PC-9 (cell line): ENCODE measurements at regions not wholly inside any gene's neighbourhood (a gene's known extent, or its start where the extent isn't known, plus 50 kb on each side); places are given as distances from the start of the nearest gene placed in this dataset.

Source experiments
- BruUV-seq: library from RNA; stranded (reverse); fragments of 400-500 nt; replicated peaks from 2 replicates; lab custom pipeline; 2021; lab: Mats Ljungman, UMichigan
- CTCF ChIA-PET: fragments of 300-600 bp; sonication (Branson Sonifier 250); formaldehyde crosslinking; loops from one replicate; lab custom pipeline; 2022; ENCODE audit warnings: antibody characterized with exemption; lab: Charles Lee
- POLR2A ChIA-PET: fragments of 300-600 bp; sonication (Branson Sonifier 250); formaldehyde crosslinking; loops from one replicate; lab custom pipeline; 2022; ENCODE audit warnings: antibody characterized with exemption; ENCODE audit not compliant: unreplicated experiment; lab: Charles Lee
- DNase-seq, 2 experiments: peaks; one replicate each; pipeline versions ENCODE4 v3.0.0 to v3.0.0-alpha.2; 2015 to 2022; ENCODE audit warnings: mixed read lengths in 1 of 2
- H2AFZ ChIP-seq: fragments of 200-600 bp; sonication (generic); 2 replicates; pipeline ENCODE4 v1.8.1; 2017; ENCODE audit warnings: antibody characterized with exemption
- H3F3A ChIP-seq: fragments of 200-600 bp; sonication (generic); 2 replicates; pipeline ENCODE4 v1.8.1; 2017; ENCODE audit warnings: antibody characterized with exemption, mild to moderate bottlenecking, low read depth; ENCODE audit not compliant: insufficient read depth
- H3K27ac ChIP-seq: fragments of 200-600 bp; sonication (generic); 2 replicates; pipeline ENCODE4 v1.6.1; 2016; ENCODE audit warnings: mixed run types
- H3K27me3 ChIP-seq: fragments of 200-600 bp; sonication (generic); 2 replicates; pipeline ENCODE4 v1.6.1; 2016; ENCODE audit warnings: low read depth, mixed run types; ENCODE audit not compliant: insufficient read depth
- H3K36me3 ChIP-seq: fragments of 200-600 bp; sonication (generic); 2 replicates; pipeline ENCODE4 v1.6.1; 2016; ENCODE audit warnings: low read depth, mixed run types
- H3K4me1 ChIP-seq: fragments of 200-600 bp; sonication (generic); replicated peaks from 2 replicates; pipeline ENCODE4 v1.6.1; 2016; ENCODE audit warnings: mixed run types; ENCODE audit not compliant: insufficient read depth
- H3K4me2 ChIP-seq: fragments of 200-600 bp; sonication (generic); 2 replicates; pipeline ENCODE4 v1.6.1; 2017; ENCODE audit warnings: mixed run types
- H3K4me3 ChIP-seq: fragments of 200-600 bp; sonication (generic); 2 replicates; pipeline ENCODE4 v1.6.1; 2016; ENCODE audit warnings: mixed run types
- H3K79me2 ChIP-seq: fragments of 200-600 bp; sonication (generic); 2 replicates; pipeline ENCODE4 v1.6.1; 2017; ENCODE audit warnings: low read depth, mixed run types
- H3K9me2 ChIP-seq: fragments of 200-600 bp; sonication (generic); 2 replicates; pipeline ENCODE4 v1.8.1; 2017; ENCODE audit warnings: mild to moderate bottlenecking; ENCODE audit not compliant: insufficient read depth
- H3K9me3 ChIP-seq: fragments of 200-600 bp; sonication (generic); 2 replicates; pipeline ENCODE4 v1.8.1; 2016; ENCODE audit warnings: low read depth; ENCODE audit not compliant: insufficient read depth
- H4K20me1 ChIP-seq: fragments of 200-600 bp; sonication (generic); 2 replicates; pipeline ENCODE4 v1.8.1; 2017; ENCODE audit not compliant: insufficient read depth
- EZH2 ChIP-seq: fragments of 200-600 bp; sonication (generic); IDR thresholded peaks from 2 replicates; pipeline ENCODE4 v1.8.0; 2017; ENCODE audit warnings: antibody characterized with exemption, low read depth
- intact Hi-C: fragments of 100-400 bp; cut with micrococcal nuclease; formaldehyde crosslinking; loops from one replicate; pipeline ENCODE4 v1.10.0; 2022; ENCODE audit not compliant: unreplicated experiment
- TF ChIP-seq, protein P1 (sequence below): fragments of 200-600 bp; sonication (generic); conservative IDR thresholded peaks from 2 replicates; pipeline ENCODE4 v1.6.1; 2017; ENCODE audit warnings: mixed run types, antibody characterized with exemption, mild to moderate bottlenecking, moderate library complexity

DNA sequence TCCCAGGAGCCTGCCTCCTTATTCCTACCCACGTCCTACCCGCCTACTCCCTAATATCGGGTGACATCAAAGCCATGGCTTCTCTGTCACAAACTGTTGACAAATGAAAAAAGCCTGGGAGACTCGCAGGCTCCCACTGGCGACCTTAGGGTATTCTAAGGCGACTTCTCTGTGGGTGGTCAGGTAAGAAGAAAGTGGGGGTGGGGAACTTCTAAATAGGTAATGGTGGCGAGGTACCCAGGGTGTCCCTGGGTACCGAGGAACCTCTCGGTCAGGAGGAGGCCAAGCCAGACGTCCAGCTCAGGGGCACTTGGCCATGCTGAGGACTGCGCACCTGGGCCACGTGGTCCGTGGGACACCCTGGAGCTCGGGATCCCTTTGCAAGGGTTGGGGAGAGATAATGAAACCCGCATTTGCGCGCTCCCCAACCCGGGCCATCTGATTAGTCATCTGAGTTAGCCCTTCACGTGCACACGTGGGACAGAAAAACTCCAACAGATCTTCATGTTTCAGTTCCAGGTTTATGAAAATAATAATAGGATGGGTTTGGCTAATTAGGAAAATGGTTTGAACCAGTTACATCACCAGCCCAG, 78.2 kb downstream of the NR2F2 start:
- TF ChIP-seq, protein P1, sequence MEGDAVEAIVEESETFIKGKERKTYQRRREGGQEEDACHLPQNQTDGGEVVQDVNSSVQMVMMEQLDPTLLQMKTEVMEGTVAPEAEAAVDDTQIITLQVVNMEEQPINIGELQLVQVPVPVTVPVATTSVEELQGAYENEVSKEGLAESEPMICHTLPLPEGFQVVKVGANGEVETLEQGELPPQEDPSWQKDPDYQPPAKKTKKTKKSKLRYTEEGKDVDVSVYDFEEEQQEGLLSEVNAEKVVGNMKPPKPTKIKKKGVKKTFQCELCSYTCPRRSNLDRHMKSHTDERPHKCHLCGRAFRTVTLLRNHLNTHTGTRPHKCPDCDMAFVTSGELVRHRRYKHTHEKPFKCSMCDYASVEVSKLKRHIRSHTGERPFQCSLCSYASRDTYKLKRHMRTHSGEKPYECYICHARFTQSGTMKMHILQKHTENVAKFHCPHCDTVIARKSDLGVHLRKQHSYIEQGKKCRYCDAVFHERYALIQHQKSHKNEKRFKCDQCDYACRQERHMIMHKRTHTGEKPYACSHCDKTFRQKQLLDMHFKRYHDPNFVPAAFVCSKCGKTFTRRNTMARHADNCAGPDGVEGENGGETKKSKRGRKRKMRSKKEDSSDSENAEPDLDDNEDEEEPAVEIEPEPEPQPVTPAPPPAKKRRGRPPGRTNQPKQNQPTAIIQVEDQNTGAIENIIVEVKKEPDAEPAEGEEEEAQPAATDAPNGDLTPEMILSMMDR = no peak
- no peak for TF ChIP-seq EZH2
- ChIA-PET CTCF (no interaction called here), POLR2A (no interaction called here)
- no peak overlapping the region for H3K4me3 ChIP-seq
- no peaks in the 10 kb centered on the region for H3K4me1 ChIP-seq
- no peaks in the 10 kb centered on the region for H3K36me3 ChIP-seq
- peaks cover 5% of the 10 kb centered on the region; the same call in 1 of the 2 replicates for H3K27me3 ChIP-seq
- no peaks in the 10 kb centered on the region for H3K79me2 ChIP-seq
- H2AFZ ChIP-seq = no peak overlapping the region
- H4K20me1 ChIP-seq = no peaks in the 10 kb centered on the region
- H3F3A ChIP-seq = no peaks in the 10 kb centered on the region
- no peak overlapping the region for H3K27ac ChIP-seq
- DNase-seq = no peak
- BruUV-seq = no TSS peak
- no peak overlapping the region for H3K4me2 ChIP-seq
- no peaks in the 10 kb centered on the region for H3K9me3 ChIP-seq
- intact Hi-C loops = no loop called here
- H3K9me2 ChIP-seq = no peaks in the 10 kb centered on the region

DNA sequence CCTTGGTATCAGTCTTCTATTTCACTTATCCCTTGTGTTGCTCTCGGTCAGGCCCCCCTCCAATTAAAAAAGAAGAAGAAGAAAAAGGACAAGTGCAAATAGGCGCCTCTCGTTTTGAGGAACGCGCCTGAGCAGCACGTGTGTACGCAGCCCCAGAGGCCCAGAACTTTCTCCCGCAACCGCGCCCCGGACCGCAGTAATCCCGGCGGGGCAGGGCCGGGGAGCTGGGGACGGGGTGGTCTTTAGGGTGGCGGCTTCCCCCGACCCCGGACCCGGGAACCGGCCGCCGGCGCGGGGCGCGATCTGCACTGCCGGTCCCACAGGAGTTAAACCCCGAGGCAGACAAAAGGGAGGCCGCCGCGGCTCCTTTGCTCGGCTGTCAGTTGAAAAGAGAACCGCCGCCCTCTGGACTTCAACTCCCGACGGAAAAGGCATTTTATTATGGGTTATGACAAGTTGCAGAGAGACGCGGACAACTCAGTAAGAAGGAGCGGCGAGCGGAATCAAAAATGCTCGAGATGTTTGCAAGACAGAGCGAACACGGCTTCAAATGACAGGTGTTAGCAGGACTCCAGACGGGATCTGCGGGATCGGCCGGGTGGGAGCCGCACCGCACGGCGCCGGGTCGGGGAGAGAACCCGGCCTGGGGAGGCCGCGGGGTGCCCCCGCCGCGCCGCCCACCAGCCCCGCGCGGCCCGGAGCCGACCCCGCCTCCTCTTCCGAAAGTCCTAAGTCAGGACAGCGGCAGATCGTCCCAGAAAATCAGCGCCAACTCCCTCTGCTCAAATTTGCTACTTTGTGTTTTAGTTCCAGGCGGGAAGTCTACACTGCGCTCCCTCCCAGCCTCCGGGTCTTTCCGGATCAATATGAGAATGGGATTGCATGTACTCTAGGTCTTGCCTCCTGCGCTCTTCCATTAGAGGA, 79.0 kb downstream of the NR2F2 start:
- Histone ChIP-seq H2AFZ (no peak overlapping the region), H3K79me2 (no peaks in the 10 kb centered on the region), H3K9me3 (no peaks in the 10 kb centered on the region), H3K27me3 (peaks cover 5% of the 10 kb centered on the region; the same call in 1 of the 2 replicates), H4K20me1 (no peaks in the 10 kb centered on the region), H3K4me1 (no peaks in the 10 kb centered on the region), H3K27ac (no peak overlapping the region), H3K36me3 (no peaks in the 10 kb centered on the region), H3K4me2 (no peak overlapping the region), H3K4me3 (no peak overlapping the region), H3F3A (no peaks in the 10 kb centered on the region), H3K9me2 (no peaks in the 10 kb centered on the region)
- no peak for TF ChIP-seq EZH2
- TF ChIP-seq, protein P1 = no peak
- intact Hi-C loops = no loop called here
- no peak for DNase-seq
- ChIA-PET CTCF (no interaction called here), POLR2A (no interaction called here)
- BruUV-seq = no TSS peak

DNA sequence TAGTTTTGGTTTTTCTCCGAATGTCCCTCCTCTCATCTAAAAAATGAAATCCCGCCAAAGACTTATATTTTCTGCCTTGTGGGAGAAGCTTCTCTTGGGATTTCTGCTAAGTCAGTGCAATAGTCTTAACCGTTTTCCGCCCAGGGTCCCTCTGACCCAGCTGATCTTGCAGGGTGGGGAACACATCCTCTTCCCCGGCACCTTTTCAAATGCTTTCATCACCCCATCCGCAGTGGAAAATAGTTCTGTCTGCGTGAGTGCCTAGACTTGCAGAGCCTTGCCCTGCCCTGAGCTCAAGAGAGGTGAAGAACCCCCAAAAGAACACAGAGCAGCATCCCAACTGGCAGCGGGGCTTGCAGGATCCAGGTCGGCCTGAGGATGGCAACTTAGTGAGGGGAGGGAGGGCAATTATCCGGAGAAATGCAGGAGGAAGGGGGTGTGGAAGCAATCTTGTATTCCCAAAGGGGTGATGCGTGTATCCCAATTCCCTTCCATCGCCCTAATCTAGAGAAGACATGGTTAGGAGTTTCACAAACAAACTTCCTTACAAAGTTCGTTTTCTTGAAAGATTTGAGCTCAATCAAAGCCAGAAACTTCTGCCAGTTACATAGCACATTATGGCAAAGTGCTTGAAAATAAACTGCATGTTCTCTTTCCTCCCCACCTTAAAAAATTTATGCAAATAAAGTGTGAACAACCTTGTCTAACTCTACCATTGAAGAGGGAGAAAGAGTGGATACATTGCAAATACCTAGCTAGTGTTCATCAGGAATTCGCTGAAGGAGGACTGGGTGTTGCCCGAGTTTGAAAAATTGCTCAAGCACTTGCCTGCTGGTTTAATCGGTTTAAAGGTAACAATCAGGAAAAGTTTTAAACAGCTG, 79.9 kb downstream of the NR2F2 start:
- CTCF ChIA-PET = no interaction called here
- H3F3A ChIP-seq = no peaks in the 10 kb centered on the region
- no peaks in the 10 kb centered on the region for H3K36me3 ChIP-seq
- no peak overlapping the region for H3K4me3 ChIP-seq
- DNase-seq = no peak
- no peaks in the 10 kb centered on the region for H3K4me1 ChIP-seq
- BruUV-seq = no TSS peak
- no peaks in the 10 kb centered on the region for H4K20me1 ChIP-seq
- intact Hi-C loops = no loop called here
- TF ChIP-seq, protein P1 = no peak
- no peak for TF ChIP-seq EZH2
- no peaks in the 10 kb centered on the region for H3K9me2 ChIP-seq
- POLR2A ChIA-PET = interaction anchor here (0.5 kb wide), 1 partner anchor 964 kb away, joined by 3 read pairs; no protein-coding TSS in a partner anchor
- no peaks in the 10 kb centered on the region for H3K9me3 ChIP-seq
- H3K4me2 ChIP-seq = no peak overlapping the region
- H3K79me2 ChIP-seq = no peaks in the 10 kb centered on the region
- H3K27me3 ChIP-seq = peaks cover 5% of the 10 kb centered on the region; the same call in 1 of the 2 replicates
- no peak overlapping the region for H3K27ac ChIP-seq
- H2AFZ ChIP-seq = no peak overlapping the region
